ENCODE measurements at regions not wholly inside any gene's neighbourhood (a gene's known extent, or its start where the extent isn't known, plus 50 kb on each side); places are given as distances from the start of the nearest gene placed in this dataset.

DNA sequence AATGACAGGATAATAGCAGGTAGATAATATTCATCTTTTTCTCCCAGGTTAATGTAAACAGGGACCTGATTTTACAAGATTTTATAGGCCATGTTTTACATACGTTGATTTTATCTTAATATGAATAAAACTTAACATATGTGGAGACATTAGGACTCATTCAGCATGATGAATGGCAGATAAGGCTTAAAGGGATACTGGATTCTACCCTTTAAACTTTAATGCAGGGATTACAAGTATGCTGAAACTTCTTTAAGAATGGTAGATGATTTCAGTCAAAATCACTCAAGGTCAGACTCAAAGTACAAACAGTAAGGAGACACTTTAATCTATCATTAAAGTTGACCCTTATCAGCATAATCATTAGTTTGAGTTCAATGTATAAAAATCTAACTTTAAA is 274.5 kb upstream of the IZUMO3 start:
- TF ChIP-seq CTCF (IDR thresholded peaks at IDR 0.05) (no peak), POLR2A (IDR thresholded peaks at IDR 0.05) (no peak)
